22Rv1 (cell line): ENCODE measurements at regions not wholly inside any gene's neighbourhood (a gene's known extent, or its start where the extent isn't known, plus 50 kb on each side); places are given as distances from the start of the nearest gene placed in this dataset.

Source experiments
- CTCF ChIP-seq: fragments of 450-650 bp; IDR thresholded peaks from 2 replicates; pipeline ENCODE4 v1.5.1; 2017; ENCODE audit warnings: mild to moderate bottlenecking
- ZFX ChIP-seq: fragments of 450-650 bp; IDR thresholded peaks from 2 replicates; pipeline ENCODE4 v1.6.1; 2017; ENCODE audit warnings: antibody characterized with exemption, borderline replicate concordance

- TF ChIP-seq CTCF (no peak), ZFX (no peak)
These were observed 339.6 kb upstream of the PCDH10 start for GRCh38 chr4:132809298-132810032.
